Heart left ventricle (tissue), 16 donors: ENCODE measurements at regions not wholly inside any gene's neighbourhood (a gene's known extent, or its start where the extent isn't known, plus 50 kb on each side); places are given as distances from the start of the nearest gene placed in this dataset.

Source experiments
- ATAC-seq, 4 donors: fragments of 200-7000 bp; cut with Tn5 transposase; one replicate each; pipeline ENCODE4 v1.9.1; 2020 to 2022; ENCODE audit warnings: moderate library complexity in 4 of 4, mild to moderate bottlenecking in 3 of 4, moderate number of reproducible peaks in 1 of 4
- DNase-seq, 5 donors: peaks; one replicate each; pipeline ENCODE4 v3.0.0-alpha.2; 2020
- H3K27ac ChIP-seq, 12 donors: fragments of 200-600 bp; sonication (generic) in 4 of 12; one replicate each; pipeline versions ENCODE4 v1.5.0 to v1.8.0; 2016 to 2022; ENCODE audit warnings: mild to moderate bottlenecking in 2 of 12
- H3K27me3 ChIP-seq, 9 donors: fragments of 200-600 bp; sonication (generic) in 2 of 9; one replicate each; pipeline versions ENCODE4 v1.5.1 to v1.8.0; 2016 to 2022; ENCODE audit warnings: mild to moderate bottlenecking in 3 of 9
- H3K36me3 ChIP-seq, 9 donors: fragments of 200-600 bp; sonication (generic) in 2 of 9; one replicate each; pipeline versions ENCODE4 v1.5.0 to v1.8.0; 2018 to 2022; ENCODE audit warnings: mild to moderate bottlenecking in 2 of 9
- H3K4me1 ChIP-seq, 12 donors: fragments of 200-600 bp; sonication (generic) in 4 of 12; one replicate each; pipeline versions ENCODE4 v1.5.0 to v1.8.0; 2016 to 2022; ENCODE audit warnings: mild to moderate bottlenecking in 3 of 12
- H3K4me3 ChIP-seq, 12 donors: fragments of 200-600 bp; sonication (generic) in 4 of 12; one replicate each; pipeline versions ENCODE4 v1.5.0 to v1.8.0; 2017 to 2022; ENCODE audit warnings: mild to moderate bottlenecking in 9 of 12, moderate library complexity in 4 of 12
- H3K9me3 ChIP-seq, 12 donors: fragments of 200-600 bp; sonication (generic) in 4 of 12; one replicate each; pipeline versions ENCODE4 v1.5.0 to v1.8.0; 2016 to 2022; ENCODE audit warnings: mild to moderate bottlenecking in 1 of 12
- POLR2A ChIP-seq, 2 donors: fragments of 450-650 bp; IDR thresholded peaks; one replicate each; pipeline ENCODE4 v1.6.1; 2017; ENCODE audit warnings: antibody characterized with exemption in 2 of 2, mild to moderate bottlenecking in 2 of 2, moderate library complexity in 2 of 2
- WGBS, 4 donors: extraction: QIAGEN DNeasy Blood & Tissue Kit in 2 of 4; methylation state at CpG; one replicate each; pipeline versions ENCODE4 v1.1.5 to v1.1.7; 2013 to 2018; 5-methylcytosine and 5-hydroxymethylcytosine counted together
- intact Hi-C, 10 donors: fragments of 100-400 bp; cut with DNase I; formaldehyde crosslinking; loops; one replicate each; pipeline versions ENCODE4 v1.11.1 to v1.14.2; 2022
- TF ChIP-seq, protein P1 (sequence below), 12 donors: fragments of 200-600 bp; sonication (generic) in 4 of 12; IDR thresholded peaks; one replicate each; pipeline versions ENCODE4 v1.5.0 to v1.8.0; 2018 to 2022; ENCODE audit warnings: antibody characterized with exemption in 12 of 12, mild to moderate bottlenecking in 5 of 12
- donor health status: ischemic (EF 13 %, LVEDD 7.1; RV severe dilation, severe dysfunction).
- donor health status: healthy with polysubstance abuse.
- donor health status: DM: no; HTN: yes; CAD: no.
- donor health status: DM: no; HTN: no; CAD: no.
- donor health status: ischemic (EF 25% LVEDD 6.9; RV normal size, moderate dysfunction).
- donor health status: ischemic (EF 25% LVEDD 5.7; RV mildly dilated, moderate dysfunction).
- donor health status: healthy.
- donor health status: DM: yes; HTN: yes; CAD: no.
- donor health status: ischemic (EF 35%, LVEDD 5.7; RV mildly dilated, moderate dysfunction).
- donor health status: nonischemic (EF 11% LVEDD 7.7; RV severe dilation, severe dysfunction).
- donor health status: DM: yes; HTN: yes; CAD: no.
- donor health status: PGD.
- donor health status: ischemic (EF 29% LVEDD 5.4; RV normal size, mild dysfunction).
- donor health status: nonischemic (EF 23%, LVEDD 6.1; RV moderate dilation, normal function).

- WGBS, 4 donors = 65 to 70% (median 68%) methylated on average over 5 of the region's 5 CpGs
Observed at GRCh38 chr1:29631361-29631760, 395.0 kb downstream of the PTPRU start.

GRCh38 chr1:29630756-29631155 is 394.4 kb downstream of the PTPRU start:
- Histone ChIP-seq H3K27me3 (peaks cover 0 to 20% (median 0%) of the 10 kb centered on the region in 9 donors), H3K4me3 (no peak overlapping the region), H3K4me1 (no peaks in the 10 kb centered on the region), H3K27ac (no peak overlapping the region), H3K9me3 (peaks cover 0 to 8% (median 0%) of the 10 kb centered on the region in 12 donors), H3K36me3 (no peaks in the 10 kb centered on the region)
- DNase-seq = no peak
- WGBS, 4 donors = 97 to 100% (median 99%) methylated on average over 1 of the region's 1 CpG
- intact Hi-C loops = no loop called here
- no peak for ATAC-seq
- no peak for TF ChIP-seq POLR2A (IDR thresholded peaks at IDR 0.05)
- TF ChIP-seq, protein P1, sequence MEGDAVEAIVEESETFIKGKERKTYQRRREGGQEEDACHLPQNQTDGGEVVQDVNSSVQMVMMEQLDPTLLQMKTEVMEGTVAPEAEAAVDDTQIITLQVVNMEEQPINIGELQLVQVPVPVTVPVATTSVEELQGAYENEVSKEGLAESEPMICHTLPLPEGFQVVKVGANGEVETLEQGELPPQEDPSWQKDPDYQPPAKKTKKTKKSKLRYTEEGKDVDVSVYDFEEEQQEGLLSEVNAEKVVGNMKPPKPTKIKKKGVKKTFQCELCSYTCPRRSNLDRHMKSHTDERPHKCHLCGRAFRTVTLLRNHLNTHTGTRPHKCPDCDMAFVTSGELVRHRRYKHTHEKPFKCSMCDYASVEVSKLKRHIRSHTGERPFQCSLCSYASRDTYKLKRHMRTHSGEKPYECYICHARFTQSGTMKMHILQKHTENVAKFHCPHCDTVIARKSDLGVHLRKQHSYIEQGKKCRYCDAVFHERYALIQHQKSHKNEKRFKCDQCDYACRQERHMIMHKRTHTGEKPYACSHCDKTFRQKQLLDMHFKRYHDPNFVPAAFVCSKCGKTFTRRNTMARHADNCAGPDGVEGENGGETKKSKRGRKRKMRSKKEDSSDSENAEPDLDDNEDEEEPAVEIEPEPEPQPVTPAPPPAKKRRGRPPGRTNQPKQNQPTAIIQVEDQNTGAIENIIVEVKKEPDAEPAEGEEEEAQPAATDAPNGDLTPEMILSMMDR (IDR thresholded peaks at IDR 0.05) = no peak

More at GRCh38 chr1:29631361-29631760, 395.0 kb downstream of the PTPRU start:
- Histone ChIP-seq H3K4me1 (no peaks in the 10 kb centered on the region), H3K27me3 (peaks cover 0 to 20% (median 0%) of the 10 kb centered on the region in 9 donors), H3K27ac (no peak overlapping the region), H3K9me3 (peaks cover 0 to 8% (median 0%) of the 10 kb centered on the region in 12 donors), H3K4me3 (no peak overlapping the region), H3K36me3 (no peaks in the 10 kb centered on the region)
- intact Hi-C loops = no loop called here
- ATAC-seq (no peak), DNase-seq (no peak)
- no peak for TF ChIP-seq POLR2A (IDR thresholded peaks at IDR 0.05)
- TF ChIP-seq, protein P1 (IDR thresholded peaks at IDR 0.05) = no peak

- TF ChIP-seq POLR2A (IDR thresholded peaks at IDR 0.05) = no peak
- TF ChIP-seq, protein P1 (IDR thresholded peaks at IDR 0.05) = no peak
- Histone ChIP-seq H3K36me3 (no peaks in the 10 kb centered on the region), H3K9me3 (peaks cover 0 to 8% (median 0%) of the 10 kb centered on the region in 12 donors), H3K27ac (no peak overlapping the region), H3K27me3 (peaks cover 0 to 15% (median 0%) of the 10 kb centered on the region in 9 donors), H3K4me3 (no peak overlapping the region), H3K4me1 (no peaks in the 10 kb centered on the region)
- 78 to 92% (median 84%) methylated on average over 4 to 8 of the region's 8 CpGs for WGBS, 4 donors
- DNase-seq (no peak), ATAC-seq (no peak)
- intact Hi-C loops = no loop called here
Observed at GRCh38 chr1:29629814-29630516, 393.6 kb downstream of the PTPRU start.

DNA sequence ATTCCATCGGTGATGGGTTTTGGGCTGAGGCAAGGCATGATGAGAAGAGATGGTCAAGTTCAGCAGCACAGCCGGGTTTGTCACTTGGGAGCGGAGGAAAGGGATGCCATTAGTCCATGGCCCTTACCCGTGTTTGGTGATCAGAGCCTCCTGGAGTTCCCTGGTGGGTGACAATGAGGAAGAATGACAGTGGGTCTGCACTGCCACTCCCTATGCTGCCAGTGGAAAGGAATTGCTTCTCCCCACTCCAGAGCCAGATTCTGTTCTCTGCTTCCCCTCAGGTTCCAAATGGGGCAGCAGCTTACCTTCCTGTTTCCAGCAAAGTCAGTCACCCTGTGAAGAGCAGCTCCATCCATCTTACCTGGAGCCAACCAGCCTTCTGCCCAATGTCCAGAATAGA is 393.1 kb downstream of the PTPRU start:
- TF ChIP-seq POLR2A (IDR thresholded peaks at IDR 0.05) = no peak
- TF ChIP-seq, protein P1 (IDR thresholded peaks at IDR 0.05) = no peak
- H3K27ac ChIP-seq = no peak overlapping the region
- no peaks in the 10 kb centered on the region for H3K36me3 ChIP-seq
- peaks cover 0 to 8% (median 0%) of the 10 kb centered on the region in 12 donors for H3K9me3 ChIP-seq
- H3K4me3 ChIP-seq = no peak overlapping the region
- peaks cover 0 to 11% (median 0%) of the 10 kb centered on the region in 9 donors for H3K27me3 ChIP-seq
- 55 to 83% (median 65%) methylated on average over 4 of the region's 4 CpGs for WGBS, 4 donors
- no peak for DNase-seq
- no peaks in the 10 kb centered on the region for H3K4me1 ChIP-seq
- no peak for ATAC-seq
- intact Hi-C loops = no loop called here
